ENCODE measurements at regions not wholly inside any gene's neighbourhood (a gene's known extent, or its start where the extent isn't known, plus 50 kb on each side); places are given as distances from the start of the nearest gene placed in this dataset.

DNA sequence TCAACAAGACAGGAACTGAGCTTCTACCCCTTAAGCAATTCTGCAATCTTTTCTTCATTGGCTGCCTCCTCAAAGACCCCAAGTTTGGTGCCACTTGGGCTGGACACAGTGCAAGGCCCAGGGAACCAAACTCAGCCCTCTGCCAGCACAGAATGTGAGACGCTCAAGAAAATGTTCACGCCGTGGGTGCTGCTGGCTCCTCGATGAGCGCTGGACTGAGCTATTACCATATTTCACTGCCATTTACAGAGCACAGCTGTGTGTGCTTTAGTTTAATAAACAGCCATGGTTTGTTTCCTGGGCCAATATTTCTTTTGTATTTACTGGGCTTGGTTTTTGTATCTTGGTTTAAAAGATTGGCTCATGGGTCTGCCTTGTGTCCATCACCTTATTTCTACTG, 138.8 kb upstream of the VSTM2B start:
- Histone ChIP-seq H3K9me3 (ENCODE audit: control insufficient read depth, insufficient read depth, low read length) (peaks cover 58% of the 10 kb centered on the region), H3K4me3 (ENCODE audit: low read depth, low read length) (no peak overlapping the region), H3K27ac (ENCODE audit: low read depth, low read length) (no peak overlapping the region), H3K27me3 (ENCODE audit: control insufficient read depth, insufficient read depth, low read length) (no peaks in the 10 kb centered on the region)
- CTCF ChIA-PET = no interaction called here
- TF ChIP-seq, protein P1, sequence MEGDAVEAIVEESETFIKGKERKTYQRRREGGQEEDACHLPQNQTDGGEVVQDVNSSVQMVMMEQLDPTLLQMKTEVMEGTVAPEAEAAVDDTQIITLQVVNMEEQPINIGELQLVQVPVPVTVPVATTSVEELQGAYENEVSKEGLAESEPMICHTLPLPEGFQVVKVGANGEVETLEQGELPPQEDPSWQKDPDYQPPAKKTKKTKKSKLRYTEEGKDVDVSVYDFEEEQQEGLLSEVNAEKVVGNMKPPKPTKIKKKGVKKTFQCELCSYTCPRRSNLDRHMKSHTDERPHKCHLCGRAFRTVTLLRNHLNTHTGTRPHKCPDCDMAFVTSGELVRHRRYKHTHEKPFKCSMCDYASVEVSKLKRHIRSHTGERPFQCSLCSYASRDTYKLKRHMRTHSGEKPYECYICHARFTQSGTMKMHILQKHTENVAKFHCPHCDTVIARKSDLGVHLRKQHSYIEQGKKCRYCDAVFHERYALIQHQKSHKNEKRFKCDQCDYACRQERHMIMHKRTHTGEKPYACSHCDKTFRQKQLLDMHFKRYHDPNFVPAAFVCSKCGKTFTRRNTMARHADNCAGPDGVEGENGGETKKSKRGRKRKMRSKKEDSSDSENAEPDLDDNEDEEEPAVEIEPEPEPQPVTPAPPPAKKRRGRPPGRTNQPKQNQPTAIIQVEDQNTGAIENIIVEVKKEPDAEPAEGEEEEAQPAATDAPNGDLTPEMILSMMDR (IDR thresholded peaks at IDR 0.05; ENCODE audit: low read depth, low read length) = no peak
- POLR2A ChIA-PET = no interaction called here
- DNase-seq (ENCODE audit: low read depth, low spot score) = no peak

DNA sequence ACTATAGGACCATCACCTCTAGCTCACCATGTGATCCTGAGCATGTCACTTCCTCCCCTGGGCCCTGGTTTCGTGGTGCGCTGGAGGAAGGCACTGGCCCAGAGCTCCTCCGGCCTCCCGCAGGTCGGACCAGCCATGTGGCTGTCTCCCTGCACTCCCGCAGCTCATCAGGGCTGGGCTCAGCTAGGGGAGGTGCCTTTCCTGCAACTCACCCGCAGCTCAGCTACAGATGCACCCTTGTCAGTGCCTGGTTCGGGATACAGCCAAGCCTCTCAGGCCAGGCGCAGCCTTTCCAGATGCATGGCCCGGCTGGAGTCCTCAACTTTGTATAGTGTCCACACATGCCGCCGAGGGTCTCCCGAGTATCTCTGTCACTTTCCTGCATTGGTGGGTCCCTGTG, 138.2 kb upstream of the VSTM2B start:
- Histone ChIP-seq H3K4me3 (ENCODE audit: low read depth, low read length) (no peak overlapping the region), H3K9me3 (ENCODE audit: control insufficient read depth, insufficient read depth, low read length) (peaks cover 59% of the 10 kb centered on the region), H3K27ac (ENCODE audit: low read depth, low read length) (no peak overlapping the region), H3K27me3 (ENCODE audit: control insufficient read depth, insufficient read depth, low read length) (no peaks in the 10 kb centered on the region)
- TF ChIP-seq, protein P1 (IDR thresholded peaks at IDR 0.05; ENCODE audit: low read depth, low read length) = no peak
- ChIA-PET POLR2A (no interaction called here), CTCF (no interaction called here)
- no peak for DNase-seq (ENCODE audit: low read depth, low spot score)

- POLR2A ChIA-PET = no interaction called here
- DNase-seq (ENCODE audit: low read depth, low spot score) = no peak
- TF ChIP-seq, protein P1 (IDR thresholded peaks at IDR 0.05; ENCODE audit: low read depth, low read length) = no peak
- H3K27me3 ChIP-seq (ENCODE audit: control insufficient read depth, insufficient read depth, low read length) = no peaks in the 10 kb centered on the region
- peaks cover 61% of the 10 kb centered on the region for H3K9me3 ChIP-seq (ENCODE audit: control insufficient read depth, insufficient read depth, low read length)
- no peak overlapping the region for H3K27ac ChIP-seq (ENCODE audit: low read depth, low read length)
- CTCF ChIA-PET = no interaction called here
- H3K4me3 ChIP-seq (ENCODE audit: low read depth, low read length) = no peak overlapping the region
Measured at GRCh38 chr19:29389495-29389894, 136.3 kb upstream of the VSTM2B start.

DNA sequence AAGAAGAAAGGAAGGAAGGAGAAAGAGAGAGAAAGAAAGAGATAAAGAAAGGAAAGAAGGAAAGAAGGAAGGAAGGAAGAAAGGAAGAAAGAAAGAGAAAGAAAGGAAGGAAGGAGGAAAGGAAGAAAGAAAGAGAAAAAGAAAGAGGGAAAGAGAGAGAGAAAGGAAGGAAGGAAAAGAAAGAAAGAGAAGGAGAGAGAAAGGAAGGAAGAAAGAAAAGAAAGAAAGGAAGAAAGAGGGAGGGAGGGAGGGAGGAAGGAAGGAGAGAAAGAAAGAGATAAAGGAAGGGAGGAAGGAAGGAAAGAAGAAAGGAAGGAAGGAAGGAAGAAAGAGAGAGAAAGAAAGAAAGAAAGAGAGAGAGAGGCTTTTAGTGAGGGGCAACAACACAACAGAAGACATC, 135.1 kb upstream of the VSTM2B start:
- POLR2A ChIA-PET = no interaction called here
- H3K27ac ChIP-seq (ENCODE audit: low read depth, low read length) = no peak overlapping the region
- CTCF ChIA-PET = no interaction called here
- TF ChIP-seq, protein P1 (IDR thresholded peaks at IDR 0.05; ENCODE audit: low read depth, low read length) = no peak
- peaks cover 61% of the 10 kb centered on the region for H3K9me3 ChIP-seq (ENCODE audit: control insufficient read depth, insufficient read depth, low read length)
- H3K27me3 ChIP-seq (ENCODE audit: control insufficient read depth, insufficient read depth, low read length) = no peaks in the 10 kb centered on the region
- H3K4me3 ChIP-seq (ENCODE audit: low read depth, low read length) = no peak overlapping the region
- no peak for DNase-seq (ENCODE audit: low read depth, low spot score)

GRCh38 chr19:29393915-29394460, 131.8 kb upstream of the VSTM2B start:
- Histone ChIP-seq H3K9me3 (ENCODE audit: control insufficient read depth, insufficient read depth, low read length) (peaks cover 70% of the 10 kb centered on the region), H3K27ac (ENCODE audit: low read depth, low read length) (no peak overlapping the region), H3K27me3 (ENCODE audit: control insufficient read depth, insufficient read depth, low read length) (no peaks in the 10 kb centered on the region), H3K4me3 (ENCODE audit: low read depth, low read length) (no peak overlapping the region)
- ChIA-PET POLR2A (no interaction called here), CTCF (no interaction called here)
- TF ChIP-seq, protein P1 (IDR thresholded peaks at IDR 0.05; ENCODE audit: low read depth, low read length) = no peak
- no peak for DNase-seq (ENCODE audit: low read depth, low spot score)
